Mesenchymal stem cell (in vitro differentiated cells and primary cell): ENCODE measurements at regions not wholly inside any gene's neighbourhood (a gene's known extent, or its start where the extent isn't known, plus 50 kb on each side); places are given as distances from the start of the nearest gene placed in this dataset.
A peak's percentile ranks its signal among the peaks of the same experiment; 100 is the strongest.

Experiments used
- DNase-seq: peaks from one replicate; pipeline ENCODE4 v3.0.0-alpha.2; 2013
- H2AFZ ChIP-seq: one replicate; pipeline ENCODE4 v1.6.1; 2013; ENCODE audit warnings: low read depth, mild to moderate bottlenecking, control low read depth, inconsistent platforms, low read length, moderate library complexity
- H2AK5ac ChIP-seq: 2 replicates; pipeline ENCODE4 v1.6.1; 2013; ENCODE audit warnings: low read length, moderate library complexity, mild to moderate bottlenecking, inconsistent platforms; ENCODE audit not compliant: severe bottlenecking
- H2BK120ac ChIP-seq: one replicate; pipeline ENCODE4 v1.6.1; 2013; ENCODE audit warnings: low read depth, mild to moderate bottlenecking, inconsistent platforms, low read length, moderate library complexity
- H2BK12ac ChIP-seq, 2 experiments: one replicate each; pipeline ENCODE4 v1.6.1; 2013; ENCODE audit warnings: inconsistent platforms in 2 of 2, low read length in 2 of 2, mild to moderate bottlenecking in 2 of 2, moderate library complexity in 2 of 2, control low read depth in 1 of 2
- H2BK15ac ChIP-seq: one replicate; pipeline ENCODE4 v1.6.1; 2013; ENCODE audit warnings: mild to moderate bottlenecking, low read depth, inconsistent platforms; ENCODE audit not compliant: poor library complexity, severe bottlenecking
- H2BK5ac ChIP-seq: 2 replicates; pipeline ENCODE4 v1.6.1; 2013; ENCODE audit warnings: low read depth, mild to moderate bottlenecking, low read length, control low read depth, inconsistent platforms; ENCODE audit not compliant: poor library complexity, severe bottlenecking
- H3K14ac ChIP-seq, 2 experiments: one replicate each; pipeline ENCODE4 v1.6.1; 2013; ENCODE audit warnings: inconsistent platforms in 2 of 2, low read length in 2 of 2, control low read depth in 1 of 2, mild to moderate bottlenecking in 1 of 2, moderate library complexity in 1 of 2
- H3K18ac ChIP-seq, 2 experiments: one replicate each; pipeline ENCODE4 v1.6.1; 2013; ENCODE audit warnings: inconsistent platforms in 2 of 2, low read length in 2 of 2, control low read depth in 1 of 2, low read depth in 1 of 2, mild to moderate bottlenecking in 1 of 2
- H3K23ac ChIP-seq, 2 experiments: one replicate each; pipeline ENCODE4 v1.6.1; 2013; ENCODE audit warnings: inconsistent platforms in 2 of 2, low read length in 2 of 2, mild to moderate bottlenecking in 2 of 2, moderate library complexity in 2 of 2, control low read depth in 1 of 2
- H3K27ac ChIP-seq: 2 replicates; pipeline ENCODE4 v1.5.1; 2013; ENCODE audit warnings: mild to moderate bottlenecking, moderate library complexity, low read length, control low read depth, inconsistent platforms; ENCODE audit not compliant: poor library complexity, severe bottlenecking
- H3K27me3 ChIP-seq, 2 experiments: 2 replicates each; pipeline versions ENCODE4 v1.6.1 to v1.7.0; 2013; ENCODE audit warnings: low read length in 2 of 2, mild to moderate bottlenecking in 2 of 2, moderate library complexity in 2 of 2, control low read depth in 1 of 2, inconsistent platforms in 1 of 2; ENCODE audit not compliant: control insufficient read depth in 1 of 2, insufficient read depth in 1 of 2
- H3K36me3 ChIP-seq, 2 experiments: 2 replicates each; pipeline versions ENCODE4 v1.6.1 to v1.7.0; 2013; ENCODE audit warnings: low read length in 2 of 2, control low read depth in 1 of 2, inconsistent platforms in 1 of 2, low read depth in 1 of 2, mild to moderate bottlenecking in 1 of 2; ENCODE audit not compliant: insufficient read depth in 2 of 2, control insufficient read depth in 1 of 2
- H3K4ac ChIP-seq, 2 experiments: one replicate each; pipeline ENCODE4 v1.6.1; 2013; ENCODE audit warnings: inconsistent platforms in 2 of 2, low read length in 2 of 2, mild to moderate bottlenecking in 2 of 2, moderate library complexity in 2 of 2, control low read depth in 1 of 2, low read depth in 1 of 2
- H3K4me1 ChIP-seq: 2 replicates; pipeline ENCODE4 v1.6.1; 2013; ENCODE audit warnings: low read depth, low read length, control low read depth; ENCODE audit not compliant: control insufficient read depth, insufficient read depth
- H3K4me2 ChIP-seq: 2 replicates; pipeline ENCODE4 v1.6.1; 2013; ENCODE audit warnings: low read length, mild to moderate bottlenecking, inconsistent platforms; ENCODE audit not compliant: poor library complexity, severe bottlenecking
- H3K4me3 ChIP-seq, 2 experiments: 2 replicates each; pipeline versions ENCODE4 v1.5.1 to v1.7.0; 2013; ENCODE audit warnings: low read length in 2 of 2, mild to moderate bottlenecking in 2 of 2, control low read depth in 1 of 2, low read depth in 1 of 2; ENCODE audit not compliant: insufficient read depth in 1 of 2
- H3K79me1 ChIP-seq: replicated peaks from 2 replicates; pipeline ENCODE4 v1.6.1; 2013; ENCODE audit warnings: mild to moderate bottlenecking, control low read depth, low read length, inconsistent platforms; ENCODE audit not compliant: poor library complexity, severe bottlenecking
- H3K9ac ChIP-seq: 2 replicates; pipeline ENCODE4 v1.7.0; 2013; ENCODE audit warnings: mild to moderate bottlenecking, low read length, moderate library complexity
- H3K9me3 ChIP-seq: 2 replicates; pipeline ENCODE4 v1.7.0; 2013; ENCODE audit warnings: mild to moderate bottlenecking, low read length; ENCODE audit not compliant: control insufficient read depth
- H4K8ac ChIP-seq: one replicate; pipeline ENCODE4 v1.6.1; 2013; ENCODE audit warnings: inconsistent platforms, mild to moderate bottlenecking, low read length, moderate library complexity
- H4K91ac ChIP-seq: one replicate; pipeline ENCODE4 v1.6.1; 2013; ENCODE audit warnings: mild to moderate bottlenecking, low read length, inconsistent platforms
- WGBS: methylation state at CpG from one replicate; pipeline ENCODE4 v1.1.7; 2013; ENCODE audit warnings: mixed read lengths; 5-methylcytosine and 5-hydroxymethylcytosine counted together

GRCh38 chr14:86575141-86575540, 1045.2 kb downstream of the FLRT2 start:
- Histone ChIP-seq H4K8ac (no peak overlapping the region), H2BK12ac (no peak overlapping the region), H3K9ac (peak overlapping the region; percentile 80), H3K79me1 (no peaks in the 10 kb centered on the region), H3K23ac (no peak overlapping the region), H2BK5ac (no peak overlapping the region), H2BK120ac (no peak overlapping the region), H3K27me3 (no peaks in the 10 kb centered on the region), H2AK5ac (no peak overlapping the region), H3K9me3 (peaks cover 5% of the 10 kb centered on the region), H3K14ac (no peak overlapping the region), H3K4me3 (no peak overlapping the region), H3K4me1 (no peaks in the 10 kb centered on the region), H2AFZ (no peak overlapping the region), H3K4me2 (no peak overlapping the region), H2BK15ac (no peak overlapping the region), H4K91ac (no peak overlapping the region), H3K4ac (no peak overlapping the region), H3K27ac (no peak overlapping the region), H3K36me3 (no peaks in the 10 kb centered on the region), H3K18ac (no peak overlapping the region)
- no peak for DNase-seq
- no CpG with 5 or more reads among the region's 1 CpG for WGBS

DNA sequence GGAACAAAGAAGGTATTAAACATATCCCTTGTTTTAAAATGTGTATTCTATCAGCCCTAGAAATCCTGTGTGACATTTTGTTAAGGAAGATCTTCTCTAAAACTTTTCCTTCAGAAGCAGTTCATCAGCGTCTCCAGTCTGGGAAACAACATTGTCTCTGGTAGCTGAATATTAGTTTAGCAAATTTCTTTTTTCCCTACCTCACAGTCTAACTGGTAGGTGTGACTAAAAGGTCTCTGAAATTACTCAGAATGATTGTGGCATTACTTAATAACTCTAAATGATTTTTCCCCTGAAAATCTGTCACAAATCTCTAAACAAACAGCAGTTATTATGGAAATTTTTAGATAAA, 1044.8 kb downstream of the FLRT2 start:
- no peak overlapping the region for H3K18ac ChIP-seq
- H3K23ac ChIP-seq, result no peak overlapping the region
- H3K14ac ChIP-seq, result no peak overlapping the region
- H3K4me2 ChIP-seq, result no peak overlapping the region
- H2AK5ac ChIP-seq, result no peak overlapping the region
- no peak overlapping the region for H3K4me3 ChIP-seq
- DNase-seq, result peak; percentile 20
- no peaks in the 10 kb centered on the region for H3K4me1 ChIP-seq
- H3K27me3 ChIP-seq, result no peaks in the 10 kb centered on the region
- no peak overlapping the region for H2BK120ac ChIP-seq
- no peaks in the 10 kb centered on the region for H3K36me3 ChIP-seq
- no peak overlapping the region for H2BK5ac ChIP-seq
- H4K8ac ChIP-seq, result no peak overlapping the region
- no peak overlapping the region for H2BK12ac ChIP-seq
- no CpG with 5 or more reads among the region's 1 CpG for WGBS
- H2AFZ ChIP-seq, result no peak overlapping the region
- H2BK15ac ChIP-seq, result no peak overlapping the region
- H4K91ac ChIP-seq, result no peak overlapping the region
- H3K9me3 ChIP-seq, result peaks cover 8% of the 10 kb centered on the region
- H3K9ac ChIP-seq, result peak overlapping the region; percentile 80
- H3K27ac ChIP-seq, result peak overlapping the region; percentile 38
- H3K4ac ChIP-seq, result no peak overlapping the region
- H3K79me1 ChIP-seq, result no peaks in the 10 kb centered on the region

DNA sequence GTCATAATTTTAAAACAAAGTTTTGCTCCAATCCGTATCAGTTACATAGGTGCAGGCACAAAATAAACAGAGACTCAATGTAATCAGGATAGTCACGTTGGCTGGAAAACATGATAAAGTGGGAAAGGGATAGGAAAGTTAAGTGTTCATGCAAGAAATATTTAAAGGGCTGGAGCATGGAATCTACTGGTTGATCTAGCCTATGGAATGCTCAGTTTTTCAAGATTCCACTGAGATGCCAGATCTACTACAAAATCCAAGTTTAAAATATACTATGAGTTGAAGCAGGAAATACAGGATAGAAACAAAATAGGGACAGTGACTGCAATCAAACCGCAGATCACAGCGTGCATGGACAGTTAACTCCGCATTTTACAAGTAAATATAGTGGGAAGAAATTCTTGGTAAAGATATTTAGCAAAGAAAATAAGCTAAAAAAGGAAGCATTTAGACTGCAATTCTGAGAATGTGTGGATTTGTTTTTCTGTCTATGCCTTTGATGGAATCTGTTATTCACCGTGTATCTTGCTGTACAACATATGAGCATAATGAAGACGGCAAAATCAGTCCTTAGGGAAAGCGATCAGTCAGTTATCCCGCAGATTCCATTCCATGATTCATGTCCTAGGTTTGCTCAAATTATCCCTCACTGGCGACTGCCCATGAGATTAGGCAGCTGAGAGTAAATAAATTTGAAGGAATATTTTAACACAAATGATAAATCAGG, 1044.3 kb downstream of the FLRT2 start:
- no peak overlapping the region for H3K23ac ChIP-seq
- peak overlapping the region; percentile 38 for H3K27ac ChIP-seq
- no peak overlapping the region for H2AFZ ChIP-seq
- no peak overlapping the region for H4K8ac ChIP-seq
- no peaks in the 10 kb centered on the region for H3K36me3 ChIP-seq
- H2BK120ac ChIP-seq, result no peak overlapping the region
- DNase-seq, result peak; percentile 42
- peaks cover 12% of the 10 kb centered on the region for H3K9me3 ChIP-seq
- no peak overlapping the region for H2BK5ac ChIP-seq
- H3K18ac ChIP-seq, result no peak overlapping the region
- no peak overlapping the region for H2BK15ac ChIP-seq
- no peak overlapping the region for H4K91ac ChIP-seq
- H3K9ac ChIP-seq, result peak overlapping the region; percentile 80
- H3K4me1 ChIP-seq, result no peaks in the 10 kb centered on the region
- no peak overlapping the region for H3K4ac ChIP-seq
- no peak overlapping the region for H2BK12ac ChIP-seq
- no peak overlapping the region for H2AK5ac ChIP-seq
- H3K4me2 ChIP-seq, result no peak overlapping the region
- H3K4me3 ChIP-seq, result no peak overlapping the region
- no peak overlapping the region for H3K14ac ChIP-seq
- 56% methylated on average over 8 of the region's 10 CpGs for WGBS
- H3K79me1 ChIP-seq, result no peaks in the 10 kb centered on the region
- no peaks in the 10 kb centered on the region for H3K27me3 ChIP-seq

DNA sequence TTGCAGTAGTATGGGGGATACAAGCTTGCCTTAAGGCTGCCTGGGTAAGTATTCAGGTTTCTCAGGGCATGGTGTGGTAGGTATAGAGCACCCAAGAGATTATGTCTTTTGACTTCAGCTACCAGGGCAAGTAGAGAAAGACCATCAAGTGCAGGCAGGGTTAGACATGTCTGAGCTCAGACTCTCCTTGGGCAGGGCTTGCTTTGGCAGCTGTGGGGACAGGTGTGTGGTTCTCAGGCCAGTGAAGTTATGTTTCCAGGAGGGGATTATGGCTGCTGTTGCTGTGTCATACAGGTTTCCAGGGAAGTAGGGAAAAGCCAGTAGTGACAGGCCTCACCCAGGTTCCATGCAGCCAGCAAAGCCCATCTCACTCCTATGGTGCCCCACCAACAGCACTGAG, 1040.4 kb downstream of the FLRT2 start:
- H3K4me3 ChIP-seq, result no peak overlapping the region
- no peak for DNase-seq

More for the DNA sequence above, 1040.4 kb downstream of the FLRT2 start:
- Histone ChIP-seq H2BK12ac (no peak overlapping the region), H2BK5ac (no peak overlapping the region), H3K9me3 (peaks cover 21% of the 10 kb centered on the region), H3K23ac (no peak overlapping the region), H3K27ac (no peak overlapping the region), H2BK15ac (no peak overlapping the region), H3K27me3 (no peaks in the 10 kb centered on the region), H3K18ac (no peak overlapping the region), H3K9ac (no peak overlapping the region), H3K14ac (no peak overlapping the region), H2AFZ (no peak overlapping the region), H2AK5ac (no peak overlapping the region), H2BK120ac (no peak overlapping the region), H3K4me1 (no peaks in the 10 kb centered on the region), H4K8ac (no peak overlapping the region), H3K79me1 (no peaks in the 10 kb centered on the region), H3K4ac (no peak overlapping the region), H3K36me3 (no peaks in the 10 kb centered on the region), H4K91ac (no peak overlapping the region), H3K4me2 (no peak overlapping the region)
